Keratinocyte (primary cell): ENCODE measurements at regions not wholly inside any gene's neighbourhood (a gene's known extent, or its start where the extent isn't known, plus 50 kb on each side); places are given as distances from the start of the nearest gene placed in this dataset.
"Not testable (repeated sequence)": the region's sequence is repeated elsewhere in the genome, so short reads cannot be mapped to it uniquely, and the experiment has no call there.

Experiments used
- DNase-seq: peaks from one replicate; pipeline ENCODE4 v3.0.0-alpha.2; 2011; ENCODE audit warnings: low read depth, missing footprints, low spot score
- FAIRE-seq: peaks from 2 replicates; lab custom pipeline; 2011; peaks lifted over from hg19 to GRCh38; lab: Jason Lieb, UNC
- H2AFZ ChIP-seq: 2 replicates; pipeline ENCODE4 v1.6.0; 2012; ENCODE audit warnings: low read length, control low read depth, inconsistent platforms; ENCODE audit not compliant: control insufficient read depth
- H3K27ac ChIP-seq: 2 replicates; pipeline ENCODE4 v1.5.1; 2011; ENCODE audit warnings: low read length; ENCODE audit not compliant: control insufficient read depth, insufficient read depth
- H3K27me3 ChIP-seq: 3 replicates; pipeline ENCODE4 v1.6.0; 2011; ENCODE audit warnings: low read length; ENCODE audit not compliant: control insufficient read depth, insufficient read depth; ENCODE audit errors: extremely low read depth
- H3K36me3 ChIP-seq, 2 experiments: 2 replicates in 1 of 2; 3 replicates in 1 of 2; pipeline ENCODE4 v1.5.1; 2011; ENCODE audit warnings: low read length in 2 of 2, mild to moderate bottlenecking in 1 of 2; ENCODE audit not compliant: control insufficient read depth in 2 of 2, insufficient read depth in 2 of 2; ENCODE audit errors: extremely low read depth in 1 of 2
- H3K4me1 ChIP-seq: 3 replicates; pipeline ENCODE4 v1.5.1; 2011; ENCODE audit warnings: low read length; ENCODE audit not compliant: control insufficient read depth, insufficient read depth; ENCODE audit errors: extremely low read depth
- H3K4me2 ChIP-seq: 3 replicates; pipeline ENCODE4 v1.6.0; 2011; ENCODE audit warnings: low read depth, low read length; ENCODE audit not compliant: control insufficient read depth, insufficient read depth; ENCODE audit errors: extremely low read depth
- H3K4me3 ChIP-seq, 3 experiments: fragments of 200-600 bp in 1 of 3; sonication (generic) in 1 of 3; 2 replicates in 2 of 3; 3 replicates in 1 of 3; pipeline ENCODE4 v1.5.1; 2011 to 2016; ENCODE audit warnings: low read length in 3 of 3, mild to moderate bottlenecking in 3 of 3, control low read depth in 2 of 3, inconsistent platforms in 1 of 3, low read depth in 1 of 3, mixed read lengths in 1 of 3, mixed run types in 1 of 3, moderate library complexity in 1 of 3; ENCODE audit not compliant: control insufficient read depth in 2 of 3, insufficient read depth in 2 of 3; ENCODE audit errors: extremely low read depth in 1 of 3
- H3K79me2 ChIP-seq: 2 replicates; pipeline ENCODE4 v1.6.0; 2012; ENCODE audit warnings: low read length; ENCODE audit not compliant: control insufficient read depth, insufficient read depth
- H3K9ac ChIP-seq: 3 replicates; pipeline ENCODE4 v1.6.0; 2011; ENCODE audit warnings: low read length; ENCODE audit not compliant: control insufficient read depth, insufficient read depth; ENCODE audit errors: extremely low read depth
- H3K9me1 ChIP-seq: 3 replicates; pipeline ENCODE4 v1.6.0; 2011; ENCODE audit warnings: low read length; ENCODE audit not compliant: control insufficient read depth, insufficient read depth; ENCODE audit errors: extremely low read depth
- H3K9me3 ChIP-seq: 2 replicates; pipeline ENCODE4 v1.5.1; 2012; ENCODE audit warnings: low read depth, low read length; ENCODE audit not compliant: control insufficient read depth
- H4K20me1 ChIP-seq: 3 replicates; pipeline ENCODE4 v1.6.0; 2011; ENCODE audit warnings: low read length; ENCODE audit not compliant: control insufficient read depth, insufficient read depth; ENCODE audit errors: extremely low read depth
- dilution Hi-C: fragments of 300-500 bp; cut with MboI; formaldehyde crosslinking; loops from one replicate; pipeline ENCODE4 v1.7.0; 2020; ENCODE audit warnings: low sequenced_read_pairs; ENCODE audit not compliant: extremely low pct_ligation_motif_present

DNA sequence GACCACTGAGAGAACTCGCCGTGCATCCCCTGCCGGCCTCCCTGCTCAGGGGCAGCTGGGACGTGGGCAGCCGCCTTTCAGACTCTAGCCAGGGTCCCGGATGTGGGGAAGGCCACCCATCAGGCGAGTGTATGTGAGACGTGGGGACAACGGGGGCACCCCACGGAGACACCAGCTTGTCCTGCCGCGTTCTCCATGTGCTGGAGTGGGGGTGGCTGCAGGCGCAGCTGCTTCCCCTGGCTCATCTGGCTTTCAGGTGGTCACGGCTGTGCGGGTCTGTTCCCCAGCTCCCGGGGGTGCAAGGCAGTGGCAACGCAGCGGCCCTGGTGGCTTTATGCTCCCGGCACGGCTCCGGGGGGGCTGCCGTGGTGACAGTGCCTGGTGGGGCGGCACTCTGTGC lies 4427.5 kb upstream of the TPTE start:
- H4K20me1 ChIP-seq, H2AFZ ChIP-seq, H3K9me1 ChIP-seq, H3K79me2 ChIP-seq, H3K4me2 ChIP-seq, H3K9me3 ChIP-seq, H3K4me1 ChIP-seq, DNase-seq, FAIRE-seq, H3K9ac ChIP-seq, dilution Hi-C loops, H3K36me3 ChIP-seq, H3K27me3 ChIP-seq, H3K4me3 ChIP-seq, H3K27ac ChIP-seq: not testable (repeated sequence)

DNA sequence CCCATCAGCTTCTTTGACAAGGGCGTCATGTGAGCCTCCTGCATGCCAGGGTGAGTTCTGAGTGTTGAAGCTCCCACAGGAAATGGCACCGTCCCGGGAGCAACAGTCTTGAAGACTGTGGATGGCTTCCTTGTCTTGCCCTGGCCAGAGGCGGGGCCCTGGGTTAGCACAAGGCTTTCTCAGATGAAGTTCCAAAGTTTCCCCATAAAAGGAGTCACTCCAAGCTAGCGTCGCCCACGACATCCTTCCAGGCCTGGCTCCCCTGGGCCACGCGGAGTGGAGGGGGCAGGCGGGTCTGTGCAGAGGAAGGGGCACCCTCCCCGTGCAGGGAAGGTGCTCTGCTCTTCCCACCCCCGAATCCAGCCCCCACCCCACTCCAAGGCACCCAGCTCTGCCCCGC lies 4426.1 kb upstream of the TPTE start:
- H3K27ac ChIP-seq, DNase-seq, H3K4me2 ChIP-seq, H3K4me3 ChIP-seq, H2AFZ ChIP-seq, H3K4me1 ChIP-seq, H3K9me1 ChIP-seq, FAIRE-seq, H3K79me2 ChIP-seq, H3K9ac ChIP-seq, H3K27me3 ChIP-seq, H3K36me3 ChIP-seq, dilution Hi-C loops, H3K9me3 ChIP-seq, H4K20me1 ChIP-seq: not testable (repeated sequence)

DNA sequence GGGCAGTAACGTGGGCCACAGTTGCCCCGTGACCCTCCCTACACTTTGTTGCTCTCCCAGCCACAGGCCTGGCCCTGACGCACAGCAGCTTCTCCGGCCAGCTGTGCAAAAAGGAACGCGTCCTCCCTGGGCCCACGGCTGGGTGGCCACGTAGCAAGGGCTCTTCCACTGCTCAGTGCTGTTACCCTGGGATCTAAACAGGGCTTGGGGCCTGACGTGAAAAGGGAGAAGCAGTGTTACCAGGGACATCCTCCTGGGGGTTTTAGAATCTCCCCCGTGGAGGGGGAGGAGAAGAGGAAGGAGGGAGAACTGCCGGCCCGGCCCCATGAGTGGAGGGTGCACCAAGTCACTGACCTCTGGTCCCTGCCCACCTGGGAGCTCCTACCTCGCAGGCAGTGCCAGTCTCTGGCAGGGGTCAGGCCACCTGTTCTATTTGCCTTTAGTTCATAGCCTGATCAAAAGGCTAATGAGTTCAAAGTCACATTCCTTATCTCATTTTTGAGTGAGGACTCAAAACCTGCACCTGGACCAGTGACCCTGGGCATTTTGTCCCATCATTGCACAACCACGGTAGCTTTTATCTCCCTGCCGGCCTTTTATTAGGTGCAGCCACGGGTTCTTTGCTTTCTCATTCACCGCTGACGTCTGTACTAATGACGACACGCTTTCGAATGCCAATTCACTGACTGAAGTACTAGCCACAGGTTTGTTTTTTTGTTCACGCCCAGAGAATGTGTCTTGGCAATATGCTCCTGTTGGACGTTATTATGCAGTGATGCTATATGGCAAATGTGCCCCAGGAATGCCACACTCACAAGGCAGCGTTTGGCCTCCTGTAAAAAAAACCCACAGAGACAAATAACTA lies 4424.6 kb upstream of the TPTE start:
- H3K4me2 ChIP-seq, H3K4me3 ChIP-seq, H3K27ac ChIP-seq, H2AFZ ChIP-seq, H3K79me2 ChIP-seq, H4K20me1 ChIP-seq, dilution Hi-C loops, H3K9me3 ChIP-seq, H3K27me3 ChIP-seq, H3K4me1 ChIP-seq, H3K36me3 ChIP-seq, H3K9me1 ChIP-seq, FAIRE-seq, H3K9ac ChIP-seq, DNase-seq: not testable (repeated sequence)

DNA sequence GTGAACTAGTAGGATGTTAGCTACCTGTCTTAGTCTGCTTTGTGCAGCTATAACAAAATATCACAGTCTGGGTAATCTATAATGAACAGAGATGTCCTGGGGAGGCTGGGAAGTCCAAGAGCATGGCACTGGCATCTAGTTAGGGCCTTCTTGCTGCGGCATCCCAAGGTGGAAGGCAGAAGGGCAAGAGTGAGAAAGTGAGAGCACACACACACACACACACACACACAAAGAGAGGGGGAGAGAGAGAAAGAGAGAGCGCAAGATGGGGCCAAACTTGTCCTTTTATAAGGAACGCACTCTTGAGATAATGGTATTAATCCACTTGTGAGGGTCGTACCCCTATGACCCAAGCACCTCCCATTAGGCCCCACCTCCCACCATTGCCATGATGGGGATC lies 4423.6 kb upstream of the TPTE start:
- H3K9ac ChIP-seq, H3K4me1 ChIP-seq, H2AFZ ChIP-seq, FAIRE-seq, H3K79me2 ChIP-seq, H4K20me1 ChIP-seq, H3K4me3 ChIP-seq, H3K36me3 ChIP-seq, H3K9me3 ChIP-seq, DNase-seq, dilution Hi-C loops, H3K9me1 ChIP-seq, H3K27me3 ChIP-seq, H3K4me2 ChIP-seq, H3K27ac ChIP-seq: not testable (repeated sequence)

DNA sequence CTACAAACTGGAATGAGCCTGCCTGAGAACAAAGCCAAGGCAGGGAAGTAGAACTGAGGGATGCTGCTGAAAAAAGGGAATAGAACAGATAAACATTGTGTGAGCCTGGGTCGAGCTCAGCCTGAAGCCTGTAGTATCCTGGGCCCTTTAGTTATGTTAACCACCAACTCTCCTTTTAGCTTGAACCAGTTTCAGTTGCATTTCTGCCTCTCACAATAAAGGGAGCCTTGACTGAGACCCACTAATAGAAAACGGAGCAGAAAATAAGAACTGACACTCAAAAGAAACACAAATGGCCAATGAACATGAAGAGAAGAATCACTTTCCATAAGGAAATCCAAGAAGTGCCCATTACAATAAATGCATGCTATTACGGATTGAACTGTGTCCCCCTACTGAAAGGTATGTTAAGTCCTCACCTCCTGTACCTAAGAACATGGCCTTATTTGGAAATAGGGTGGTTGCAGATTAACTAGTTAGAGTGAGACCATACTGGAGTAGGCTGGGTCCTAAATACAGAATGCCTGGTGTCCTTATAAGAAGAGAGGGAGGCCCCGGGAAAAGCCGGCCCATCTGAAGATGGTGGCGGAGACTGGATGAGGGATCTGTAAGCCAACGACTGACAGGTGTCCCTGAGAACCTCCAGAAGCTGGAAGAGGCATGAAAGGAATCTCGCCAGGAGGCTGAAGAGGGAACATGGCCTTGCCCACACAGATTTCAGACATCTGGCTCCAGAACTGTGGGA lies 4423.0 kb upstream of the TPTE start:
- dilution Hi-C loops, FAIRE-seq: not testable (repeated sequence)

More for the DNA sequence above, 4423.0 kb upstream of the TPTE start:
- H3K27me3 ChIP-seq, H3K9me3 ChIP-seq, H3K4me3 ChIP-seq, H3K4me1 ChIP-seq, H2AFZ ChIP-seq, H4K20me1 ChIP-seq, H3K9ac ChIP-seq, H3K79me2 ChIP-seq, DNase-seq, H3K36me3 ChIP-seq, H3K4me2 ChIP-seq, H3K9me1 ChIP-seq, H3K27ac ChIP-seq: not testable (repeated sequence)
